GM23338 (cell line): ENCODE measurements at regions not wholly inside any gene's neighbourhood (a gene's known extent, or its start where the extent isn't known, plus 50 kb on each side); places are given as distances from the start of the nearest gene placed in this dataset.

Source experiments
- ATAC-seq: fragments of 200-7000 bp; cut with Tn5 transposase; 3 replicates; pipeline ENCODE4 v1.9.1; 2020
- DNase-seq: peaks from one replicate; pipeline ENCODE4 v3.0.0-alpha.2; 2015; ENCODE audit warnings: low spot score
- H2AFZ ChIP-seq: fragments of 200-600 bp; sonication (generic); 2 replicates; pipeline ENCODE4 v1.8.0; 2016; ENCODE audit warnings: antibody characterized with exemption, mild to moderate bottlenecking, moderate library complexity
- H3F3A ChIP-seq: fragments of 200-600 bp; sonication (generic); replicated peaks from 2 replicates; pipeline ENCODE4 v1.8.0; 2017; ENCODE audit warnings: antibody characterized with exemption, mixed run types, low read depth
- H3K27ac ChIP-seq: fragments of 200-600 bp; sonication (generic); 2 replicates; pipeline ENCODE4 v1.6.1; 2016; ENCODE audit warnings: low read depth
- H3K27me3 ChIP-seq: fragments of 200-600 bp; sonication (generic); 2 replicates; pipeline ENCODE4 v1.8.0; 2016; ENCODE audit warnings: mild to moderate bottlenecking, mixed run types, moderate library complexity; ENCODE audit not compliant: insufficient read depth
- H3K36me3 ChIP-seq: fragments of 200-600 bp; sonication (generic); 2 replicates; pipeline ENCODE4 v1.8.0; 2016; ENCODE audit warnings: mild to moderate bottlenecking; ENCODE audit not compliant: insufficient read depth
- H3K4me1 ChIP-seq: fragments of 200-600 bp; sonication (generic); 2 replicates; pipeline ENCODE4 v1.8.0; 2016; ENCODE audit warnings: mild to moderate bottlenecking, moderate library complexity; ENCODE audit not compliant: insufficient read depth
- H3K4me2 ChIP-seq: fragments of 200-600 bp; sonication (generic); 2 replicates; pipeline ENCODE4 v1.7.1; 2017; ENCODE audit warnings: mixed run types
- H3K4me3 ChIP-seq: fragments of 200-600 bp; sonication (generic); 2 replicates; pipeline ENCODE4 v1.6.1; 2016; ENCODE audit warnings: mixed run types
- H3K79me2 ChIP-seq: fragments of 200-600 bp; sonication (generic); replicated peaks from 2 replicates; pipeline ENCODE4 v1.8.0; 2017; ENCODE audit warnings: mild to moderate bottlenecking; ENCODE audit not compliant: insufficient read depth
- H3K9me2 ChIP-seq: fragments of 200-600 bp; sonication (generic); 2 replicates; pipeline ENCODE4 v1.8.0; 2017; ENCODE audit not compliant: insufficient read depth
- H4K20me1 ChIP-seq: fragments of 200-600 bp; sonication (generic); replicated peaks from 2 replicates; pipeline ENCODE4 v1.8.0; 2017; ENCODE audit warnings: mild to moderate bottlenecking; ENCODE audit not compliant: insufficient read depth
- H3K27ac Mint-ChIP-seq: 2 replicates; pipeline ENCODE4 v1.8.0; 2020; ENCODE audit warnings: inconsistent platforms, mild to moderate bottlenecking, moderate library complexity, mixed read lengths
- H3K27me3 Mint-ChIP-seq: 3 replicates; pipeline ENCODE4 v1.8.0; 2022; ENCODE audit warnings: low read depth, mild to moderate bottlenecking, moderate library complexity, mixed read lengths, inconsistent platforms; ENCODE audit not compliant: insufficient read depth, poor library complexity
- H3K36me3 Mint-ChIP-seq: 3 replicates; pipeline ENCODE4 v1.8.0; 2021; ENCODE audit warnings: low read depth, mild to moderate bottlenecking, inconsistent platforms, moderate library complexity, mixed read lengths
- H3K4me1 Mint-ChIP-seq: 3 replicates; pipeline ENCODE4 v1.8.0; 2020; ENCODE audit warnings: mild to moderate bottlenecking, inconsistent platforms, mixed read lengths
- H3K4me3 Mint-ChIP-seq: 3 replicates; pipeline ENCODE4 v1.8.0; 2021; ENCODE audit warnings: moderate library complexity, mild to moderate bottlenecking, inconsistent platforms, mixed read lengths
- H3K9me3 Mint-ChIP-seq: 3 replicates; pipeline ENCODE4 v1.8.0; 2020; ENCODE audit warnings: moderate library complexity, mild to moderate bottlenecking, inconsistent platforms, mixed read lengths
- CREB1 ChIP-seq: fragments of 250-450 bp; sonication (Bioruptor Pico); IDR thresholded peaks from 2 replicates; pipeline ENCODE4 v1.5.0; 2020; ENCODE audit warnings: low read depth, mild to moderate bottlenecking, moderate library complexity
- CTCF ChIP-seq, 2 experiments: fragments of 200-600 bp in 1 of 2; sonication (generic) in 1 of 2; conservative IDR thresholded peaks; 2 replicates each; pipeline versions ENCODE4 v1.5.1 to v1.6.1; 2016 to 2017; ENCODE audit warnings: antibody characterized with exemption in 2 of 2, low read depth in 2 of 2, mild to moderate bottlenecking in 2 of 2, moderate library complexity in 1 of 2
- ETS1 ChIP-seq: IDR thresholded peaks from 2 replicates; pipeline ENCODE4 v1.6.1; 2016; ENCODE audit warnings: antibody characterized with exemption
- EZH2phosphoT487 ChIP-seq: fragments of 200-600 bp; sonication (generic); IDR thresholded peaks from one replicate; pipeline ENCODE4 v1.8.1; 2018; ENCODE audit warnings: antibody characterized with exemption; ENCODE audit not compliant: unreplicated experiment
- JUNB ChIP-seq: IDR thresholded peaks from one replicate; pipeline ENCODE4 v1.6.1; 2016; ENCODE audit warnings: antibody characterized with exemption; ENCODE audit not compliant: unreplicated experiment
- NANOG ChIP-seq: IDR thresholded peaks from 2 replicates; pipeline ENCODE4 v1.6.1; 2016; ENCODE audit warnings: antibody characterized with exemption, borderline replicate concordance
- POLR2AphosphoS5 ChIP-seq: IDR thresholded peaks from 2 replicates; pipeline ENCODE4 v1.6.1; 2016; ENCODE audit warnings: antibody characterized with exemption, low read depth
- REST ChIP-seq: IDR thresholded peaks from one replicate; pipeline ENCODE4 v1.6.1; 2018; ENCODE audit warnings: antibody characterized with exemption; ENCODE audit not compliant: unreplicated experiment
- STAT1 ChIP-seq: IDR thresholded peaks from one replicate; pipeline ENCODE4 v1.6.1; 2016; ENCODE audit warnings: antibody characterized with exemption; ENCODE audit not compliant: unreplicated experiment
- ZNF114 ChIP-seq: fragments of 250-450 bp; sonication (Bioruptor Pico); IDR thresholded peaks from 2 replicates; pipeline ENCODE4 v1.5.0; 2020; ENCODE audit warnings: mild to moderate bottlenecking, moderate library complexity
- ZNF331 ChIP-seq: fragments of 250-450 bp; sonication (Bioruptor Pico); IDR thresholded peaks from 2 replicates; pipeline ENCODE4 v1.5.0; 2020; ENCODE audit warnings: low read depth, mild to moderate bottlenecking, moderate library complexity
- ZNF462 ChIP-seq: fragments of 250-450 bp; sonication (Bioruptor Pico); IDR thresholded peaks from 2 replicates; pipeline ENCODE4 v1.5.0; 2020; ENCODE audit warnings: mild to moderate bottlenecking, moderate library complexity

- Histone ChIP-seq H3K27ac (no peak overlapping the region), H3K27me3 (no peaks in the 10 kb centered on the region), H3K36me3 (no peaks in the 10 kb centered on the region; the same call in 1 of the 2 replicates), H3K79me2 (no peaks in the 10 kb centered on the region), H3K4me1 (no peaks in the 10 kb centered on the region), H2AFZ (no peak overlapping the region), H3K9me2 (no peaks in the 10 kb centered on the region), H3K4me2 (no peak overlapping the region), H3F3A (no peaks in the 10 kb centered on the region), H4K20me1 (no peaks in the 10 kb centered on the region), H3K4me3 (no peak overlapping the region)
- ATAC-seq (no peak), DNase-seq (no peak)
- no peaks in the 10 kb centered on the region for H3K4me1 Mint-ChIP-seq
- peaks cover 81% of the 10 kb centered on the region for H3K9me3 Mint-ChIP-seq
- peaks cover 14% of the 10 kb centered on the region for H3K27me3 Mint-ChIP-seq
- peaks cover 34% of the 10 kb centered on the region for H3K36me3 Mint-ChIP-seq
- H3K4me3 Mint-ChIP-seq: no peak overlapping the region
- H3K27ac Mint-ChIP-seq: no peak overlapping the region
- TF ChIP-seq STAT1: no peak
- TF ChIP-seq POLR2AphosphoS5: no peak
- no peak for TF ChIP-seq ETS1
- no peak for TF ChIP-seq ZNF462 (CRISPR knock-in tag)
- TF ChIP-seq ZNF331 (CRISPR knock-in tag): no peak
- TF ChIP-seq ZNF114 (CRISPR knock-in tag): no peak
- TF ChIP-seq CTCF (conservative IDR thresholded peaks at IDR 0.05; ENCODE audit: low read depth in 2 of 2): no peak
- no peak for TF ChIP-seq JUNB
- TF ChIP-seq EZH2phosphoT487: no peak
- TF ChIP-seq CREB1 (CRISPR knock-in tag): no peak
- TF ChIP-seq REST: no peak
- TF ChIP-seq NANOG: no peak
These were observed 594.7 kb downstream of the TP53TG3F start for GRCh38 chr16:34054137-34054536.
